Karpas-422 (cell line): ENCODE measurements at regions not wholly inside any gene's neighbourhood (a gene's known extent, or its start where the extent isn't known, plus 50 kb on each side); places are given as distances from the start of the nearest gene placed in this dataset.
"Not testable (repeated sequence)": the region's sequence is repeated elsewhere in the genome, so short reads cannot be mapped to it uniquely, and the experiment has no call there.

ENCODE experiments used
- DNase-seq: peaks from one replicate; pipeline ENCODE4 v3.0.0-alpha.2; 2015
- H2AFZ ChIP-seq: fragments of 200-600 bp; sonication (generic); 2 replicates; pipeline ENCODE4 v1.6.1; 2014; ENCODE audit warnings: antibody characterized with exemption, low read length, mixed read lengths
- H3K27ac ChIP-seq: fragments of 200-600 bp; sonication (generic); 2 replicates; pipeline ENCODE4 v1.5.1; 2014; ENCODE audit warnings: mild to moderate bottlenecking, low read length, moderate library complexity
- H3K27me3 ChIP-seq: fragments of 200-600 bp; sonication (generic); 2 replicates; pipeline ENCODE4 v1.6.1; 2014; ENCODE audit warnings: low read length, mixed read lengths
- H3K36me3 ChIP-seq: fragments of 200-600 bp; sonication (generic); 2 replicates; pipeline ENCODE4 v1.6.1; 2014; ENCODE audit warnings: low read length, mixed read lengths; ENCODE audit not compliant: insufficient read depth
- H3K4me1 ChIP-seq: fragments of 200-600 bp; sonication (generic); 2 replicates; pipeline ENCODE4 v1.6.1; 2014; ENCODE audit warnings: mild to moderate bottlenecking, low read length, mixed read lengths
- H3K4me2 ChIP-seq: fragments of 200-600 bp; sonication (generic); 2 replicates; pipeline ENCODE4 v1.6.1; 2014; ENCODE audit warnings: low read length, low read depth, mild to moderate bottlenecking; ENCODE audit not compliant: poor library complexity, severe bottlenecking
- H3K4me3 ChIP-seq: fragments of 200-600 bp; sonication (generic); 2 replicates; pipeline ENCODE4 v1.5.1; 2014; ENCODE audit warnings: mild to moderate bottlenecking, antibody characterized with exemption, low read length, mixed read lengths
- H3K79me2 ChIP-seq: fragments of 200-600 bp; sonication (generic); 2 replicates; pipeline ENCODE4 v1.6.1; 2014; ENCODE audit warnings: mild to moderate bottlenecking, low read length, mixed read lengths
- H3K9ac ChIP-seq: fragments of 200-600 bp; sonication (generic); 2 replicates; pipeline ENCODE4 v1.6.0; 2014; ENCODE audit warnings: low read length
- H3K9me2 ChIP-seq: fragments of 200-600 bp; sonication (generic), shearing (Covaris generic); replicated peaks from 2 replicates; pipeline ENCODE4 v1.6.0; 2014; ENCODE audit warnings: mild to moderate bottlenecking, low read length, moderate library complexity; ENCODE audit not compliant: insufficient read depth
- H3K9me3 ChIP-seq: fragments of 300-700, 200-600 bp; sonication (generic); 2 replicates; pipeline ENCODE4 v1.6.1; 2014; ENCODE audit warnings: low read length, mixed read lengths
- H4K20me1 ChIP-seq: fragments of 200-600 bp; sonication (generic); 2 replicates; pipeline ENCODE4 v1.6.1; 2014; ENCODE audit warnings: mild to moderate bottlenecking, antibody characterized with exemption, low read length, low read depth; ENCODE audit not compliant: insufficient read depth

DNA sequence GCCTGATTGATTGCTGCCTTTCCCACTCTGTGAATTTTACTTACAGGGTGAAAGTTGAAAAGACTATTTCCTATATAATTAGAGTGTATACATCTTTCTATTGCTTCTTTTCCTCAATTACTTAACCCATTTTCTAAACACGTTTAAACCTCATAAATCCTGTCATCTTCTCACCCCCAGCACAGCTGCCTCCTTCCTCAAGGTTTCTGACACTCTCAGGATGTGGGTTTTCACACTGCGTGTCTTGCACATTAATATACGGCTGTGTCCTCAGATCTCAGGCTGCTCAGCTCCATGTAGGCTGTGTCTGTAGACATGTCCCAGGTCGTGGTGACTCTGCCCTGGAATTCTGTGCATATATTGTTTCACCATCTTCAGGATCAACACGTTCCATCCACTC is 97.6 kb upstream of the GOLGA6L6 start:
- not testable (repeated sequence) for H3K36me3 ChIP-seq, H3K79me2 ChIP-seq, H3K27me3 ChIP-seq, H3K4me3 ChIP-seq, H2AFZ ChIP-seq, H4K20me1 ChIP-seq, H3K4me1 ChIP-seq, DNase-seq, H3K9me3 ChIP-seq, H3K9ac ChIP-seq, H3K9me2 ChIP-seq, H3K27ac ChIP-seq, H3K4me2 ChIP-seq

DNA sequence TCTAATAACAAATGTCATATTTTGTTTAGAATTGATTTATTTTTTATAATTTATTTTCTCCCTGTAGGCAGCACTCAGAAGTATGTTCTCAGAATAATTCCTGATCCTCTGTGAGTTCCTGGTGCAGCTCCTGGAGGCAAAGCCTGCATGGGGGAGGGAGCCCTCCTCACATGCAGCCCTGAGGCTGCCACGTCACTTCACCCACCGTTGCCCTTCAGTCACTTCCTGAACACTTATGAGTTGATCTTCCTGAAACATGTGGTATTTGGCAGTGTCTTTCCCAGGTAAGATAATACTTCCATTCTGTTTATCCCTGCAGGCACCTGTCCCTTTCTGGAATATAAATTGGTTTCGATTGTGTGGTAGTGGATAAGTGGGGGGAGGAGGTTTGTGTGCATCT is 95.9 kb upstream of the GOLGA6L6 start:
- H2AFZ ChIP-seq, H3K27me3 ChIP-seq, H3K4me1 ChIP-seq, H3K27ac ChIP-seq, DNase-seq, H3K9me3 ChIP-seq, H3K36me3 ChIP-seq, H3K79me2 ChIP-seq, H3K4me3 ChIP-seq, H3K4me2 ChIP-seq, H3K9me2 ChIP-seq, H3K9ac ChIP-seq, H4K20me1 ChIP-seq: not testable (repeated sequence)

DNA sequence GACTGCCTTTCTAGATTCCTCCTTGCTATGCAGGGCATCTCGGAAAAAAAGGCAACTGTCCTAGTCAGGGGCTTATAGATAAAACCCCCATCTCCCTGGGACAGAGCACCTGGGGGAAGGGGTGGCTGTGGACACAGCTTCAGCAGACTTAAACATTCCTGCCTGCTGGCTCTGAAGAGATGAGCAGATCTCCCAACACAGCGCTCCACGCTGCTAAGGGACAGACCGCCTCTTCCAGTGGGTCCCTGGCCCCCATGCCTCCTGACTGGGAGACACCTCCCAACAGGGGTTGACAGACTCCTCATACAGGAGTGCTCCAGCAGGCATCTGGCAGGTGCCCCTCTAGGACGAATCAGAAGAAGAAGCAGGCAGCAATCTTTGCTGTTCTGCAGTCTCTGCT is 87.9 kb upstream of the GOLGA6L6 start:
- not testable (repeated sequence) for H3K9me3 ChIP-seq, H3K9ac ChIP-seq, H3K36me3 ChIP-seq, H3K27ac ChIP-seq, H3K27me3 ChIP-seq, H3K4me2 ChIP-seq, H3K9me2 ChIP-seq, H3K79me2 ChIP-seq, H4K20me1 ChIP-seq, DNase-seq, H3K4me1 ChIP-seq, H3K4me3 ChIP-seq, H2AFZ ChIP-seq

DNA sequence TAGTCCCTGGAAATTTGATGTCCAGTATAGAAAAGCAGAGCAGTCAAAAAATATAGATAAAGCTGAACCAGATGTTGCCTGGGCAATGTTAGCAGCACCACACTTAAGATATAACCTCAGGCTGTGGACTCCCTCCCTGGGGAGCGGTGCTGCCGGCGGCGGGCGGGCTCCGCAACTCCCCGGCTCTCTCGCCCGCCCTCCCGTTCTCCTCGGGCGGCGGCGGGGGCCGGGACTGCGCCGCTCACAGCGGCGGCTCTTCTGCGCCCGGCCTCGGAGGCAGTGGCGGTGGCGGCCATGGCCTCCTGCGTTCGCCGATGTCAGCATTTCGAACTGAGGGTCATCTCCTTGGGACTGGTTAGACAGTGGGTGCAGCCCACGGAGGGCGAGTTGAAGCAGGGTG is 86.9 kb upstream of the GOLGA6L6 start:
- H3K27ac ChIP-seq, DNase-seq, H4K20me1 ChIP-seq, H3K27me3 ChIP-seq, H3K4me3 ChIP-seq, H2AFZ ChIP-seq, H3K4me2 ChIP-seq, H3K9me3 ChIP-seq, H3K9me2 ChIP-seq, H3K36me3 ChIP-seq, H3K79me2 ChIP-seq, H3K9ac ChIP-seq, H3K4me1 ChIP-seq: not testable (repeated sequence)

DNA sequence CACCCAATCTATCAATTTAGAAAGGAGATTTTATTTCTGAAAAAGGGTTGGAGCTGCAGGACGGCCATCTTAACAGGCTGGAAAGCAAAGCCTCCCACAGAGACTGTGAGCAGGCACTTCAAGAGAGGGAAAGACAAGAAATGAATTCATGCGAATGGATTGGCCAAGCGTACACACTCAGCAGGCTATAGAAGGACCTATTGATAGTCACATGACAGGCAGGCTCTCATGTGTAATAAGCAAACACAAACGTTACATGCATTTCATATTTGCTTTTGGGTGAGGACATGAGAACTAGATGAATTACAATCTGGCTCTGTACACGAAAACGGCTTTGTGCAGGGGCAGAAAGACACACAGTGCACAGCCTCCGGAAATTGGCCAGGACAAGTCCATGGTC is 83.9 kb upstream of the GOLGA6L6 start:
- H3K4me2 ChIP-seq, H3K9ac ChIP-seq, H3K9me2 ChIP-seq, H3K9me3 ChIP-seq, H2AFZ ChIP-seq, DNase-seq, H3K27ac ChIP-seq, H3K27me3 ChIP-seq, H4K20me1 ChIP-seq, H3K4me1 ChIP-seq, H3K4me3 ChIP-seq, H3K79me2 ChIP-seq, H3K36me3 ChIP-seq: not testable (repeated sequence)

DNA sequence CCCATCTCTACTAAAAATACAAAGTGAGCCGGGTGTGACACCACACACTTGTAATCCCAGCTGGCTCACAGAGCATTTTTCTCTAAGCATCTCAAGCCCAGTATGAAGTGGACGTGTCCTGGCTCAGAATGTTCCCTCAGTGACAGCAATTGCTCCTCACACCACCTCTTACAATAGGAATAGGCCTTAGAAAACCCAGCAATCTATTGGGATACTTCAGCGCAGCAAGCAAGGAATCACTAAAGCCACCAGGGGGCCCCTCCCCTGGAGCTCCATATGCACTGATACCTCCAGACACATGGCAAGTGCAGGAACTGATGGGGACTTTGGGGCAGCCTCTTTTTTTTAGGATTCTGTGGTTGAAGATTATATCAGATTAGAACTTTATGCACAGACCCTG is 82.5 kb upstream of the GOLGA6L6 start:
- H3K9me3 ChIP-seq, H3K27me3 ChIP-seq: not testable (repeated sequence)
- DNase-seq: peak; percentile 59

DNA sequence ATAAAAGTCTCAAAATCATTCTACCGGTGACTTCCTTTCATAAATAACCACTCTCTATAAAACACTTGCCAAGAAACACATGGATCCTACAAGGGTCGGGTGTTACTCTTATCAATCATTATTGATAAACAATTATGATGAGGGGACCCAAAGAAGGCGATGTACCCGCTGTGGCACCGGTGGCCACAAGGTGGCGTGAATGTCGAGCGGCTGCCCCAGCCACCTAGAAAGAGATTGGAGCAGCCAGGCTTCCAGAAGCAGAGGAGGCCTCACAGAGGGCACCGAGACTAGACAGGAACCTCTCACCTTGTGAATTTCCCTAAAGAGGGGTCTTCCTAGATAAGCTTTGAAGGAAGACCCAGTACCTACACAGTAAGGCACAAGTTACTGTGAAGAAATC is 80.5 kb upstream of the GOLGA6L6 start:
- H3K27me3 ChIP-seq, H3K4me3 ChIP-seq, H3K79me2 ChIP-seq, H3K4me1 ChIP-seq, H3K36me3 ChIP-seq, H3K9me2 ChIP-seq, H3K4me2 ChIP-seq, H3K27ac ChIP-seq, H2AFZ ChIP-seq, H4K20me1 ChIP-seq, DNase-seq, H3K9ac ChIP-seq, H3K9me3 ChIP-seq: not testable (repeated sequence)

More for the DNA sequence above, 82.5 kb upstream of the GOLGA6L6 start:
- H3K4me1 ChIP-seq, H3K79me2 ChIP-seq, H4K20me1 ChIP-seq, H2AFZ ChIP-seq, H3K36me3 ChIP-seq, H3K9ac ChIP-seq, H3K27ac ChIP-seq, H3K9me2 ChIP-seq, H3K4me3 ChIP-seq, H3K4me2 ChIP-seq: not testable (repeated sequence)

DNA sequence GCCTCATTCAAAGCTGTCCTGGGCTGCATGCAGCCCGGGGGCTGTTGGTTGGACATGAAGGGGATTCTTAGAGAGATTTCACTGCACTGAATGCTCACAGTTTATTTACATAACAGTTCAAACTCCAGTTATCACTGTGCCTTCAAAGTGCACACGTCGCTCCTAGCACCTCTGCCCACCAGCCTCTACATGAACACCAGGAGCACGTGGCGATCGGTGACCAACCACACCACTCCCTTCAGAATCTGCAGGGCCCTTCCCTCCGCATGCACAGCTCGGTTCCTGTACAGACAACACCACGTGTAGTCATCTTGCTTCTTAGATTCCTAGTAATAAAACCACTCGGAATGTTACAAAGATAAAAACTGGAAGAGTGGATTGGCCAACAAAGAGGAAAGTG is 72.9 kb upstream of the GOLGA6L6 start:
- not testable (repeated sequence) for H2AFZ ChIP-seq, H3K4me1 ChIP-seq, H3K36me3 ChIP-seq, H3K9me3 ChIP-seq, H4K20me1 ChIP-seq, H3K27me3 ChIP-seq, H3K9me2 ChIP-seq, H3K27ac ChIP-seq, H3K9ac ChIP-seq, H3K4me3 ChIP-seq, H3K79me2 ChIP-seq, DNase-seq, H3K4me2 ChIP-seq

DNA sequence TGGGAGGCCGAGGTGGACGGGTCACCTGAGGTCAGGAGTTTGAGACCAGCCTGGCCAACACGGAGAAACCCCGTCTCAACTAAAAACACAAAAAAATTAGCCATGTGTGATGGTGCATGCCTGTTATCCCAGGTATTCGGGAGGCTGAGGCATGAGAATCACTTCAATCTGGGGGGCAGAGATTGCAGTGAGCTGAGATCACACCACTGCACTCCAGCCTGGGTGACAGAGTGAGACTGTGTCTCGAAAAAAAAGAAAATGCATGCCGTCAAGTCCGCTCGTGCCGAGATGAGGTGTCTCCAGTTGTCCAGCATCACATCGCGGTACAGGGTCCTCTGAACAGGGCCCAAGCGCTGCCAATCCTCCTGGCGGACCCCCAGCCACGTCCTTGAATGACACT is 71.2 kb upstream of the GOLGA6L6 start:
- H4K20me1 ChIP-seq, H3K27me3 ChIP-seq, H3K4me3 ChIP-seq, H3K9me2 ChIP-seq, H3K9ac ChIP-seq, H3K9me3 ChIP-seq, H2AFZ ChIP-seq, H3K36me3 ChIP-seq, H3K79me2 ChIP-seq, H3K4me2 ChIP-seq, H3K27ac ChIP-seq, DNase-seq, H3K4me1 ChIP-seq: not testable (repeated sequence)
